ENCODE measurements at regions not wholly inside any gene's neighbourhood (a gene's known extent, or its start where the extent isn't known, plus 50 kb on each side); places are given as distances from the start of the nearest gene placed in this dataset.
A peak's percentile ranks its signal among the peaks of the same experiment; 100 is the strongest.

GRCh38 chr4:163744861-163745260 lies 250.4 kb downstream of the TMA16 start:
- no peak for DNase-seq
- Histone ChIP-seq H4K20me1 (ENCODE audit: insufficient read depth) (no peaks in the 10 kb centered on the region), H3K9ac (no peak overlapping the region), H3K4me1 (ENCODE audit: insufficient read depth) (no peaks in the 10 kb centered on the region), H3K79me2 (ENCODE audit: insufficient read depth) (no peaks in the 10 kb centered on the region), H3K4me3 (no peak overlapping the region), H3K9me3 (ENCODE audit: low read depth) (no peaks in the 10 kb centered on the region), H3F3A (ENCODE audit: insufficient read depth) (no peaks in the 10 kb centered on the region), H3K4me2 (ENCODE audit: unreplicated experiment) (no peak overlapping the region), H2AFZ (no peak overlapping the region), H3K36me3 (ENCODE audit: low read depth) (no peaks in the 10 kb centered on the region), H3K27ac (no peak overlapping the region), H3K27me3 (replicated peaks; ENCODE audit: insufficient read depth) (no peaks in the 10 kb centered on the region), H3K9me2 (ENCODE audit: insufficient read depth) (no peaks in the 10 kb centered on the region)
- in situ Hi-C loops (cut with MboI) = no loop called here
- WGBS, 2 experiments (ENCODE audit: low coverage in 1 of 2, low lambda C conversion rate in 2 of 2, missing lambda C conversion rate in 2 of 2) = 7 to 9% methylated on average over 4 of the region's 4 CpGs
- TF ChIP-seq EZH2 (IDR thresholded peaks at IDR 0.05; ENCODE audit: insufficient read depth, poor library complexity, severe bottlenecking) (no peak), EZH2phosphoT487 (IDR thresholded peaks at IDR 0.05; ENCODE audit: insufficient read depth, low read depth) (no peak)

DNA sequence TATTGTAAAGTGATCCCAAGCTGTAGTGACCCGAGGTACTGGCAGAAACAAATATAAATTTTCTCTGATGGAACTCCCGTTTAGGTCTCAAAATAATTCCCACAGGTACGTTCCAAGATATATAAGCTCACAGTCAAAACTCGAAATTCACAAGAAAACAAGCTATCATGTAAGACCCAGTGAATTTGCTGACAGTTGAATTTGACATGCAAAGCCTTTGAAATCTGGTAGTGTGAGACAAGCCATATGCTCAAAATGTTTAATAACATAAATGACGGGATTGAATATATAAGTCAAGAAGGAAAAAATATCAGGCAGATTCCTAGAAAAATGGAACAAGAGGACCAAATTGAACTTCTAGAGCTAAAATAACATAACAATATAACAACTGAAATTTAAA lies 252.8 kb downstream of the TMA16 start:
- Histone ChIP-seq H3K4me3 (no peak overlapping the region), H3K79me2 (ENCODE audit: insufficient read depth) (no peaks in the 10 kb centered on the region), H3K9me3 (ENCODE audit: low read depth) (no peaks in the 10 kb centered on the region), H3K9me2 (ENCODE audit: insufficient read depth) (no peaks in the 10 kb centered on the region), H3F3A (ENCODE audit: insufficient read depth) (no peaks in the 10 kb centered on the region), H3K36me3 (ENCODE audit: low read depth) (no peaks in the 10 kb centered on the region), H3K9ac (no peak overlapping the region), H2AFZ (no peak overlapping the region), H3K27me3 (replicated peaks; ENCODE audit: insufficient read depth) (no peaks in the 10 kb centered on the region), H3K4me1 (ENCODE audit: insufficient read depth) (no peaks in the 10 kb centered on the region), H3K27ac (no peak overlapping the region), H3K4me2 (ENCODE audit: unreplicated experiment) (no peak overlapping the region), H4K20me1 (ENCODE audit: insufficient read depth) (no peaks in the 10 kb centered on the region)
- 31 to 33% methylated on average over 5 of the region's 5 CpGs for WGBS, 2 experiments (ENCODE audit: low coverage in 1 of 2, low lambda C conversion rate in 2 of 2, missing lambda C conversion rate in 2 of 2)
- no peak for DNase-seq
- in situ Hi-C loops (cut with MboI) = no loop called here
- TF ChIP-seq EZH2 (IDR thresholded peaks at IDR 0.05; ENCODE audit: insufficient read depth, poor library complexity, severe bottlenecking) (no peak), EZH2phosphoT487 (IDR thresholded peaks at IDR 0.05; ENCODE audit: insufficient read depth, low read depth) (no peak)

DNA sequence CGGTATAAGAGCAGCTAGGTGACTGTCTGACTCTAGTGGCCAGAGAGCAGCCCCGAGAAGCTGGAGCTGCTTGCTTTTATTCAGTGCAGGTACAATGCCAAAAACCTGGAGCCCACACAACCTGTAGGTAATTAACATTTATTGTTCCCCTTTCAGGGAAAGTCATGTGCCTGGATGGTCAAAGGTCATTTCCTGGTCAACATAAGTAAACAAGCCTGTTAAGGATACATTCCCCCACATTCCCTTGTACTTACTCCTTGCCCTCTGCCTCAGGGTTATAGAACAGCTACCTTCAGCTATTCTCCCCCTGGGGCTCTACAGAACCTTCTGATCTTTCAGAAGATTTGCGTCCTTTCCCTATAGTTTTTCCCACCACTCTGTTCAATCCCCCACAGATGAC lies 253.4 kb downstream of the TMA16 start:
- no peaks in the 10 kb centered on the region for H3K9me3 ChIP-seq (ENCODE audit: low read depth)
- H3F3A ChIP-seq (ENCODE audit: insufficient read depth) = no peaks in the 10 kb centered on the region
- H3K79me2 ChIP-seq (ENCODE audit: insufficient read depth) = no peaks in the 10 kb centered on the region
- DNase-seq = no peak
- WGBS, 2 experiments (ENCODE audit: low coverage in 1 of 2, low lambda C conversion rate in 2 of 2, missing lambda C conversion rate in 2 of 2) = 11 to 21% methylated on average over 3 of the region's 3 CpGs
- no peaks in the 10 kb centered on the region for H3K36me3 ChIP-seq (ENCODE audit: low read depth)
- TF ChIP-seq EZH2 (IDR thresholded peaks at IDR 0.05; ENCODE audit: insufficient read depth, poor library complexity, severe bottlenecking) (no peak), EZH2phosphoT487 (IDR thresholded peaks at IDR 0.05; ENCODE audit: insufficient read depth, low read depth) (no peak)
- H3K4me3 ChIP-seq = no peak overlapping the region
- H3K9ac ChIP-seq = no peak overlapping the region
- in situ Hi-C loops (cut with MboI) = no loop called here
- no peak overlapping the region for H3K4me2 ChIP-seq (ENCODE audit: unreplicated experiment)
- no peak overlapping the region for H2AFZ ChIP-seq
- H3K9me2 ChIP-seq (ENCODE audit: insufficient read depth) = no peaks in the 10 kb centered on the region
- no peaks in the 10 kb centered on the region for H4K20me1 ChIP-seq (ENCODE audit: insufficient read depth)
- no peaks in the 10 kb centered on the region for H3K4me1 ChIP-seq (ENCODE audit: insufficient read depth)
- no peaks in the 10 kb centered on the region for H3K27me3 ChIP-seq (replicated peaks; ENCODE audit: insufficient read depth)
- no peak overlapping the region for H3K27ac ChIP-seq

- no peak overlapping the region for H2AFZ ChIP-seq
- no peaks in the 10 kb centered on the region for H3K4me1 ChIP-seq (ENCODE audit: insufficient read depth)
- H3K27me3 ChIP-seq (replicated peaks; ENCODE audit: insufficient read depth) = no peaks in the 10 kb centered on the region
- H4K20me1 ChIP-seq (ENCODE audit: insufficient read depth) = no peaks in the 10 kb centered on the region
- H3K79me2 ChIP-seq (ENCODE audit: insufficient read depth) = no peaks in the 10 kb centered on the region
- H3K4me3 ChIP-seq = no peak overlapping the region
- H3K4me2 ChIP-seq (ENCODE audit: unreplicated experiment) = no peak overlapping the region
- in situ Hi-C loops (cut with MboI) = no loop called here
- no peak for TF ChIP-seq EZH2phosphoT487 (IDR thresholded peaks at IDR 0.05; ENCODE audit: insufficient read depth, low read depth)
- TF ChIP-seq EZH2 (IDR thresholded peaks at IDR 0.05; ENCODE audit: insufficient read depth, poor library complexity, severe bottlenecking) = no peak
- WGBS, 2 experiments (ENCODE audit: low coverage in 1 of 2, low lambda C conversion rate in 2 of 2, missing lambda C conversion rate in 2 of 2) = 18 to 21% methylated on average over 2 of the region's 2 CpGs
- H3K9me2 ChIP-seq (ENCODE audit: insufficient read depth) = no peaks in the 10 kb centered on the region
- DNase-seq = peak; percentile 2
- no peaks in the 10 kb centered on the region for H3K9me3 ChIP-seq (ENCODE audit: low read depth)
- H3K36me3 ChIP-seq (ENCODE audit: low read depth) = no peaks in the 10 kb centered on the region
- H3F3A ChIP-seq (ENCODE audit: insufficient read depth) = no peaks in the 10 kb centered on the region
- H3K9ac ChIP-seq = no peak overlapping the region
- H3K27ac ChIP-seq = no peak overlapping the region
Measured at GRCh38 chr4:163748449-163748848, 254.0 kb downstream of the TMA16 start.

GRCh38 chr4:163755013-163755412 lies 260.5 kb downstream of the TMA16 start:
- TF ChIP-seq EZH2phosphoT487 (IDR thresholded peaks at IDR 0.05; ENCODE audit: insufficient read depth, low read depth) (no peak), EZH2 (IDR thresholded peaks at IDR 0.05; ENCODE audit: insufficient read depth, poor library complexity, severe bottlenecking) (no peak)
- H3K9ac ChIP-seq = no peak overlapping the region
- WGBS, 2 experiments (ENCODE audit: low coverage in 1 of 2, low lambda C conversion rate in 2 of 2, missing lambda C conversion rate in 2 of 2) = 2 to 11% methylated on average over 3 of the region's 3 CpGs
- H3K4me2 ChIP-seq (ENCODE audit: unreplicated experiment) = no peak overlapping the region
- H3K79me2 ChIP-seq (ENCODE audit: insufficient read depth) = no peaks in the 10 kb centered on the region
- no peak overlapping the region for H3K4me3 ChIP-seq
- no peaks in the 10 kb centered on the region for H3K27me3 ChIP-seq (replicated peaks; ENCODE audit: insufficient read depth)
- no peak overlapping the region for H2AFZ ChIP-seq
- H4K20me1 ChIP-seq (ENCODE audit: insufficient read depth) = no peaks in the 10 kb centered on the region
- no peaks in the 10 kb centered on the region for H3F3A ChIP-seq (ENCODE audit: insufficient read depth)
- no peaks in the 10 kb centered on the region for H3K36me3 ChIP-seq (ENCODE audit: low read depth)
- in situ Hi-C loops (cut with MboI) = no loop called here
- H3K27ac ChIP-seq = no peak overlapping the region
- no peaks in the 10 kb centered on the region for H3K9me3 ChIP-seq (ENCODE audit: low read depth)
- DNase-seq = peak; percentile 13
- no peaks in the 10 kb centered on the region for H3K4me1 ChIP-seq (ENCODE audit: insufficient read depth)
- H3K9me2 ChIP-seq (ENCODE audit: insufficient read depth) = no peaks in the 10 kb centered on the region

Data from GM23248 (cell line).